ENCODE measurements at regions not wholly inside any gene's neighbourhood (a gene's known extent, or its start where the extent isn't known, plus 50 kb on each side); places are given as distances from the start of the nearest gene placed in this dataset.

GRCh38 chr22:26800858-26801257 is 143.5 kb downstream of the MIAT start:
- intact Hi-C loops (cut with micrococcal nuclease), result no loop called here
- Mint-ChIP-seq H3K9me3 (ENCODE audit: unreplicated experiment) (no peaks in the 10 kb centered on the region), H3K4me1 (ENCODE audit: insufficient read depth, unreplicated experiment) (no peaks in the 10 kb centered on the region), H3K36me3 (ENCODE audit: insufficient read depth, unreplicated experiment) (no peaks in the 10 kb centered on the region), H3K27me3 (ENCODE audit: insufficient read depth, unreplicated experiment) (peaks cover 15% of the 10 kb centered on the region), H3K4me3 (ENCODE audit: unreplicated experiment) (no peak overlapping the region), H3K27ac (ENCODE audit: low read depth, unreplicated experiment) (no peak overlapping the region)
- no peak for TF ChIP-seq CTCF (IDR thresholded peaks at IDR 0.05; ENCODE audit: unreplicated experiment)
- no peak for DNase-seq (ENCODE audit: unreplicated experiment)
- CTCF ChIA-PET, result no interaction called here
- no TSS peak for BruUV-seq (replicated peaks)
- POLR2A ChIA-PET, result no interaction called here

GRCh38 chr22:26801449-26801848 is 144.1 kb downstream of the MIAT start:
- ChIA-PET POLR2A (no interaction called here), CTCF (no interaction called here)
- Mint-ChIP-seq H3K4me3 (ENCODE audit: unreplicated experiment) (no peak overlapping the region), H3K27ac (ENCODE audit: low read depth, unreplicated experiment) (no peak overlapping the region), H3K36me3 (ENCODE audit: insufficient read depth, unreplicated experiment) (no peaks in the 10 kb centered on the region), H3K9me3 (ENCODE audit: unreplicated experiment) (no peaks in the 10 kb centered on the region), H3K4me1 (ENCODE audit: insufficient read depth, unreplicated experiment) (no peaks in the 10 kb centered on the region), H3K27me3 (ENCODE audit: insufficient read depth, unreplicated experiment) (peaks cover 18% of the 10 kb centered on the region)
- DNase-seq (ENCODE audit: unreplicated experiment), result no peak
- BruUV-seq (replicated peaks), result no TSS peak
- TF ChIP-seq CTCF (IDR thresholded peaks at IDR 0.05; ENCODE audit: unreplicated experiment), result no peak
- intact Hi-C loops (cut with micrococcal nuclease), result no loop called here

- ChIA-PET CTCF (no interaction called here), POLR2A (no interaction called here)
- no peaks in the 10 kb centered on the region for H3K4me1 Mint-ChIP-seq (ENCODE audit: insufficient read depth, unreplicated experiment)
- no peaks in the 10 kb centered on the region for H3K9me3 Mint-ChIP-seq (ENCODE audit: unreplicated experiment)
- intact Hi-C loops (cut with micrococcal nuclease), result no loop called here
- no peaks in the 10 kb centered on the region for H3K36me3 Mint-ChIP-seq (ENCODE audit: insufficient read depth, unreplicated experiment)
- TF ChIP-seq CTCF (IDR thresholded peaks at IDR 0.05; ENCODE audit: unreplicated experiment), result no peak
- H3K4me3 Mint-ChIP-seq (ENCODE audit: unreplicated experiment), result no peak overlapping the region
- H3K27ac Mint-ChIP-seq (ENCODE audit: low read depth, unreplicated experiment), result no peak overlapping the region
- no peak for DNase-seq (ENCODE audit: unreplicated experiment)
- H3K27me3 Mint-ChIP-seq (ENCODE audit: insufficient read depth, unreplicated experiment), result peaks cover 18% of the 10 kb centered on the region
- no TSS peak for BruUV-seq (replicated peaks)
These were observed 146.9 kb downstream of the MIAT start for GRCh38 chr22:26804315-26804714.

GRCh38 chr22:26804911-26805539 is 147.6 kb downstream of the MIAT start:
- BruUV-seq (replicated peaks), result no TSS peak
- TF ChIP-seq CTCF (IDR thresholded peaks at IDR 0.05; ENCODE audit: unreplicated experiment), result no peak
- Mint-ChIP-seq H3K4me3 (ENCODE audit: unreplicated experiment) (no peak overlapping the region), H3K27me3 (ENCODE audit: insufficient read depth, unreplicated experiment) (peaks cover 18% of the 10 kb centered on the region), H3K4me1 (ENCODE audit: insufficient read depth, unreplicated experiment) (no peaks in the 10 kb centered on the region), H3K27ac (ENCODE audit: low read depth, unreplicated experiment) (no peak overlapping the region), H3K36me3 (ENCODE audit: insufficient read depth, unreplicated experiment) (no peaks in the 10 kb centered on the region), H3K9me3 (ENCODE audit: unreplicated experiment) (no peaks in the 10 kb centered on the region)
- POLR2A ChIA-PET, result no interaction called here
- peak; percentile 14 for DNase-seq (ENCODE audit: unreplicated experiment)
- intact Hi-C loops (cut with micrococcal nuclease), result no loop called here
- CTCF ChIA-PET, result interaction anchor here (0.7 kb wide), 1 partner anchor 11 kb away, joined by 3 read pairs; no protein-coding TSS in a partner anchor
